Progenitor cell of endocrine pancreas (in vitro differentiated cells): ENCODE measurements at regions not wholly inside any gene's neighbourhood (a gene's known extent, or its start where the extent isn't known, plus 50 kb on each side); places are given as distances from the start of the nearest gene placed in this dataset.

ENCODE experiments used
- DNase-seq: peaks from one replicate; pipeline ENCODE4 v3.0.0; 2021; ENCODE audit warnings: low spot score; ENCODE audit not compliant: unreplicated experiment
- H3K27ac Mint-ChIP-seq: 2 replicates; pipeline ENCODE4 v1.8.0; 2021; ENCODE audit warnings: mild to moderate bottlenecking, moderate library complexity, mixed read lengths
- H3K27me3 Mint-ChIP-seq: 2 replicates; pipeline ENCODE4 v1.8.0; 2021; ENCODE audit warnings: mixed read lengths
- H3K36me3 Mint-ChIP-seq: 2 replicates; pipeline ENCODE4 v1.8.0; 2022; ENCODE audit warnings: mixed read lengths; ENCODE audit not compliant: insufficient read depth
- H3K4me1 Mint-ChIP-seq: 2 replicates; pipeline ENCODE4 v1.8.0; 2021; ENCODE audit warnings: low read depth, mixed read lengths
- H3K4me3 Mint-ChIP-seq: 2 replicates; pipeline ENCODE4 v1.8.0; 2021; ENCODE audit warnings: low read depth, mild to moderate bottlenecking, moderate library complexity, mixed read lengths
- H3K9me3 Mint-ChIP-seq: 2 replicates; pipeline ENCODE4 v1.8.0; 2021; ENCODE audit warnings: low read depth, mixed read lengths
- CTCF ChIP-seq: fragments of 200-600 bp; sonication (generic); IDR thresholded peaks from one replicate; pipeline ENCODE4 v1.5.0; 2021; ENCODE audit warnings: antibody characterized with exemption, mild to moderate bottlenecking; ENCODE audit not compliant: unreplicated experiment

- no peak for TF ChIP-seq CTCF
These were observed 139.4 kb upstream of the TSC22D2 start for GRCh38 chr3:150268426-150269391.

GRCh38 chr3:150267288-150267687, 140.8 kb upstream of the TSC22D2 start:
- H3K27ac Mint-ChIP-seq, result no peak overlapping the region

More at GRCh38 chr3:150268426-150269391, 139.4 kb upstream of the TSC22D2 start:
- Mint-ChIP-seq H3K36me3 (no peaks in the 10 kb centered on the region), H3K27ac (no peak overlapping the region), H3K4me1 (peaks cover 2% of the 10 kb centered on the region), H3K27me3 (no peaks in the 10 kb centered on the region), H3K9me3 (no peaks in the 10 kb centered on the region), H3K4me3 (no peak overlapping the region)
- no peak for DNase-seq

GRCh38 chr3:150265305-150265704, 142.8 kb upstream of the TSC22D2 start:
- Mint-ChIP-seq H3K27ac (no peak overlapping the region), H3K4me3 (no peak overlapping the region), H3K27me3 (no peaks in the 10 kb centered on the region), H3K9me3 (no peaks in the 10 kb centered on the region), H3K4me1 (peaks cover 2% of the 10 kb centered on the region), H3K36me3 (no peaks in the 10 kb centered on the region)
- DNase-seq, result no peak
- TF ChIP-seq CTCF, result no peak

More at GRCh38 chr3:150267288-150267687, 140.8 kb upstream of the TSC22D2 start:
- DNase-seq, result no peak
- no peaks in the 10 kb centered on the region for H3K36me3 Mint-ChIP-seq
- no peaks in the 10 kb centered on the region for H3K9me3 Mint-ChIP-seq
- H3K4me1 Mint-ChIP-seq, result peaks cover 2% of the 10 kb centered on the region
- no peak for TF ChIP-seq CTCF
- no peaks in the 10 kb centered on the region for H3K27me3 Mint-ChIP-seq
- H3K4me3 Mint-ChIP-seq, result no peak overlapping the region

GRCh38 chr3:150264561-150265279, 143.4 kb upstream of the TSC22D2 start:
- no peaks in the 10 kb centered on the region for H3K27me3 Mint-ChIP-seq
- no peak for DNase-seq
- H3K27ac Mint-ChIP-seq, result no peak overlapping the region
- no peaks in the 10 kb centered on the region for H3K36me3 Mint-ChIP-seq
- H3K4me3 Mint-ChIP-seq, result no peak overlapping the region
- TF ChIP-seq CTCF, result no peak
- peaks cover 2% of the 10 kb centered on the region for H3K4me1 Mint-ChIP-seq
- no peaks in the 10 kb centered on the region for H3K9me3 Mint-ChIP-seq

- no peak for TF ChIP-seq CTCF
- Mint-ChIP-seq H3K4me1 (no peaks in the 10 kb centered on the region), H3K4me3 (no peak overlapping the region), H3K27me3 (no peaks in the 10 kb centered on the region), H3K9me3 (no peaks in the 10 kb centered on the region), H3K27ac (no peak overlapping the region), H3K36me3 (no peaks in the 10 kb centered on the region)
- no peak for DNase-seq
These were observed 146.1 kb upstream of the TSC22D2 start for GRCh38 chr3:150261958-150262357.
